ENCODE measurements at regions not wholly inside any gene's neighbourhood (a gene's known extent, or its start where the extent isn't known, plus 50 kb on each side); places are given as distances from the start of the nearest gene placed in this dataset.

DNA sequence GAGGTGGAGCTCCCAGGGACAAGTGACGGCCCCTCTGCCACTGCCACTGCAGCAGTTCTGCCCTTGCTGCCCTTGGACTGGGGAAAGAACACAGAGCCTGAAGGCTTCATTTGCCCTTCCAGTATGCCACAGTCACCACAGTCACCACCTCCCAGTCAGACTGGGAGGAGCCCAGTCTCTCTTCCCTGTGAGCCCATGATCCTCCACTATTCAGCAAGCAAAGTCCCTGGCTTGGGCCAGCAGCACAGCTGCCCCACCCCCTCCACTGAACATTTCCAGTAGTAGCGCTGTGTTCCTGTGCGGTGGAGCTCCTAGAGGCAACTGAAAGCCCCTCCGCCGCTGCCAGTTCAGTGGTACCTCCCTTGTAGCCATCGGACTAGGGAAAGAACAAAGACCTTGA is 329.4 kb downstream of the MAN2A1 start:
- Histone ChIP-seq H3K9ac (ENCODE audit: low read depth, low read length) (no peak overlapping the region), H3K79me1 (ENCODE audit: low read depth in 1 of 2, low read length in 2 of 2) (no peaks in the 10 kb centered on the region), H3K4me2 (ENCODE audit: low read depth, low read length) (no peak overlapping the region), H3K4me3 (ENCODE audit: insufficient read depth, low read depth, low read length) (no peak overlapping the region), H4K91ac (ENCODE audit: insufficient read depth, low read depth, low read length) (no peak overlapping the region), H3K56ac (ENCODE audit: extremely low read depth, insufficient read depth, low read length) (no peak overlapping the region), H3K18ac (ENCODE audit: low read depth, low read length) (no peak overlapping the region), H3K9me1 (ENCODE audit: insufficient read depth, low read length) (no peaks in the 10 kb centered on the region), H3K27ac (ENCODE audit: insufficient read depth, low read length) (no peak overlapping the region), H3K27me3 (ENCODE audit: control insufficient read depth, insufficient read depth, low read length) (no peaks in the 10 kb centered on the region), H3K4me1 (ENCODE audit: control insufficient read depth, insufficient read depth, low read length) (no peaks in the 10 kb centered on the region), H2BK15ac (ENCODE audit: low read depth, low read length) (no peak overlapping the region), H3K23ac (ENCODE audit: low read depth, low read length) (no peak overlapping the region), H3K4ac (ENCODE audit: low read depth, low read length) (no peak overlapping the region), H2BK5ac (ENCODE audit: low read depth, low read length, poor library complexity, severe bottlenecking) (no peak overlapping the region), H2AK5ac (ENCODE audit: low read depth, low read length) (no peak overlapping the region), H3K36me3 (ENCODE audit: control insufficient read depth, insufficient read depth, low read length) (no peaks in the 10 kb centered on the region), H3K9me3 (ENCODE audit: control insufficient read depth, insufficient read depth, low read length) (0 out of 2 replicates have a peak, but pooled peaks cover 1% of the 10 kb centered on the region), H4K5ac (ENCODE audit: low read depth, low read length) (no peak overlapping the region), H2AK9ac (replicated peaks; ENCODE audit: low read depth, low read length, poor library complexity) (no peak overlapping the region), H4K20me1 (ENCODE audit: insufficient read depth, low read length) (no peaks in the 10 kb centered on the region), H3K14ac (replicated peaks; ENCODE audit: low read depth, low read length) (no peak overlapping the region), H2BK20ac (ENCODE audit: low read depth, low read length) (no peak overlapping the region), H4K8ac (ENCODE audit: low read depth in 2 of 2, low read length in 2 of 2) (no peak overlapping the region), H2BK120ac (ENCODE audit: low read depth, low read length) (no peak overlapping the region), H2AFZ (replicated peaks; ENCODE audit: low read length, poor library complexity) (no peak overlapping the region)
- intact Hi-C loops (cut with micrococcal nuclease): no loop called here
- ChIA-PET CTCF (no interaction called here), POLR2A (ENCODE audit: unreplicated experiment) (no interaction called here)
- ATAC-seq (ENCODE audit: low read depth): no peak
- in situ Hi-C loops (cut with MboI; ENCODE audit: low sequenced_read_pairs): no loop called here
- 92% methylated on average over 2 of the region's 6 CpGs; no CpG with 5 or more reads in 1 of the 2 experiments for WGBS, 2 experiments (ENCODE audit: extremely low coverage in 2 of 2, insufficient read length in 1 of 2)
- dilution Hi-C loops (cut with HindIII; ENCODE audit: low sequenced_read_pairs, unreplicated experiment): no loop called here
- no peak for DNase-seq
- TF ChIP-seq BHLHE40 (IDR thresholded peaks at IDR 0.05; ENCODE audit: low read depth, low read length): no peak
- TF ChIP-seq, protein P1, sequence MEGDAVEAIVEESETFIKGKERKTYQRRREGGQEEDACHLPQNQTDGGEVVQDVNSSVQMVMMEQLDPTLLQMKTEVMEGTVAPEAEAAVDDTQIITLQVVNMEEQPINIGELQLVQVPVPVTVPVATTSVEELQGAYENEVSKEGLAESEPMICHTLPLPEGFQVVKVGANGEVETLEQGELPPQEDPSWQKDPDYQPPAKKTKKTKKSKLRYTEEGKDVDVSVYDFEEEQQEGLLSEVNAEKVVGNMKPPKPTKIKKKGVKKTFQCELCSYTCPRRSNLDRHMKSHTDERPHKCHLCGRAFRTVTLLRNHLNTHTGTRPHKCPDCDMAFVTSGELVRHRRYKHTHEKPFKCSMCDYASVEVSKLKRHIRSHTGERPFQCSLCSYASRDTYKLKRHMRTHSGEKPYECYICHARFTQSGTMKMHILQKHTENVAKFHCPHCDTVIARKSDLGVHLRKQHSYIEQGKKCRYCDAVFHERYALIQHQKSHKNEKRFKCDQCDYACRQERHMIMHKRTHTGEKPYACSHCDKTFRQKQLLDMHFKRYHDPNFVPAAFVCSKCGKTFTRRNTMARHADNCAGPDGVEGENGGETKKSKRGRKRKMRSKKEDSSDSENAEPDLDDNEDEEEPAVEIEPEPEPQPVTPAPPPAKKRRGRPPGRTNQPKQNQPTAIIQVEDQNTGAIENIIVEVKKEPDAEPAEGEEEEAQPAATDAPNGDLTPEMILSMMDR (conservative IDR thresholded peaks at IDR 0.05; ENCODE audit: low read depth, low read length): no peak
- TF ChIP-seq, protein P2, sequence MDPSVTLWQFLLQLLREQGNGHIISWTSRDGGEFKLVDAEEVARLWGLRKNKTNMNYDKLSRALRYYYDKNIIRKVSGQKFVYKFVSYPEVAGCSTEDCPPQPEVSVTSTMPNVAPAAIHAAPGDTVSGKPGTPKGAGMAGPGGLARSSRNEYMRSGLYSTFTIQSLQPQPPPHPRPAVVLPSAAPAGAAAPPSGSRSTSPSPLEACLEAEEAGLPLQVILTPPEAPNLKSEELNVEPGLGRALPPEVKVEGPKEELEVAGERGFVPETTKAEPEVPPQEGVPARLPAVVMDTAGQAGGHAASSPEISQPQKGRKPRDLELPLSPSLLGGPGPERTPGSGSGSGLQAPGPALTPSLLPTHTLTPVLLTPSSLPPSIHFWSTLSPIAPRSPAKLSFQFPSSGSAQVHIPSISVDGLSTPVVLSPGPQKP (IDR thresholded peaks at IDR 0.05; ENCODE audit: borderline replicate concordance, low read depth, low read length): no peak
- TF ChIP-seq SMC3 (IDR thresholded peaks at IDR 0.05; ENCODE audit: low read depth, low read length): no peak
- no peak for TF ChIP-seq FOS (IDR thresholded peaks at IDR 0.05; ENCODE audit: low read depth, low read length)
- no peak for TF ChIP-seq CHD1 (IDR thresholded peaks at IDR 0.05; ENCODE audit: low read depth, low read length)
- no peak for TF ChIP-seq NFE2L2 (IDR thresholded peaks at IDR 0.05; ENCODE audit: low read depth, low read length)
- TF ChIP-seq MXI1 (IDR thresholded peaks at IDR 0.05; ENCODE audit: borderline replicate concordance, low read depth, low read length): no peak
- TF ChIP-seq RFX5 (IDR thresholded peaks at IDR 0.05; ENCODE audit: low read depth, low read length): no peak
- TF ChIP-seq MAFK (IDR thresholded peaks at IDR 0.05; ENCODE audit: low read depth, low read length): no peak
- TF ChIP-seq POLR2A (IDR thresholded peaks at IDR 0.05; ENCODE audit: low read depth, low read length): no peak
- TF ChIP-seq, protein P3, sequence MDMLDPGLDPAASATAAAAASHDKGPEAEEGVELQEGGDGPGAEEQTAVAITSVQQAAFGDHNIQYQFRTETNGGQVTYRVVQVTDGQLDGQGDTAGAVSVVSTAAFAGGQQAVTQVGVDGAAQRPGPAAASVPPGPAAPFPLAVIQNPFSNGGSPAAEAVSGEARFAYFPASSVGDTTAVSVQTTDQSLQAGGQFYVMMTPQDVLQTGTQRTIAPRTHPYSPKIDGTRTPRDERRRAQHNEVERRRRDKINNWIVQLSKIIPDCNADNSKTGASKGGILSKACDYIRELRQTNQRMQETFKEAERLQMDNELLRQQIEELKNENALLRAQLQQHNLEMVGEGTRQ (IDR thresholded peaks at IDR 0.05; ENCODE audit: low read depth, low read length): no peak
- no TSS peak for BruUV-seq (replicated peaks)

Data from IMR-90 (cell line).